RPMI8226 (cell line): ENCODE measurements at regions not wholly inside any gene's neighbourhood (a gene's known extent, or its start where the extent isn't known, plus 50 kb on each side); places are given as distances from the start of the nearest gene placed in this dataset.
"Not testable (repeated sequence)": the region's sequence is repeated elsewhere in the genome, so short reads cannot be mapped to it uniquely, and the experiment has no call there.

ENCODE experiments used
- DNase-seq: peaks from one replicate; pipeline ENCODE4 v3.0.0-alpha.2; 2015

DNA sequence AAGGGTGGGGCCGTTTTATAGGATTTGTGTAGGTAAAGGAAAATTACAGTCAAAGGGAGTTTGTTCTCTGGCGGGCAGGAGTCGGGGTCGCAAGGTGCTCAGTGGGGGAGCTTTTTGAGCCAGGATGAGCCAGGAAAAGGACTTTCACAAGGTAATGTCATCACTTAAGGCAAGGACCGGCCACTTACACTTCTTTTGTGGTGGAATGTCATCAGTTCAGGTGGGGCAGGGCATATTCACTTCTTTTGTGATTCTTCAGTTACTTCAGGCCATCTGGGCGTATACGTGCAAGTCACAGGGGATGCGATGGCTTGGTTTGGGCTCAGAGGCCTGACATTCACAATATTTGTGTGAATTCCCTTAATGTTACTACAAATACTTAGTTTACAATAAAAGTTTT, 88.2 kb upstream of the MAP3K7 start:
- not testable (repeated sequence) for DNase-seq

DNA sequence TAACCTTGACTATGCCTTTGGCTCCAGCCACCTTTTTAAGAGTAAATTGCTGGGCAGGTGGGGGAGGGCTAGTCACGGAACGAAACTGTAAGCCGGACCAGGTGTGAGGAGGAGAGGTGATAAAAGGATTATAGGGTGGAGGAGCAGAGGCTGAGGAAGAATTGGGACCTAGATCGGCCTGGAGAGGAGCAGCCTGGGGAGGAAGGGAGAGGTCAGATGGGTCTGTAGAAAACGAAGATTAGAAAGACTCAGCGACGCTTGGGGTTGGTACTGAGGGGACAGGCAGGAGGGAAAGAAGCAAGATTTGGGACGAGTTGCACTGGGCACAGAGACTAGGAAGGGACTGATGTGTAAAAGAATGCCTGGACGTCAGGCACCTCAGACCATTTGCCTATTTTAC, 87.2 kb upstream of the MAP3K7 start:
- DNase-seq: not testable (repeated sequence)

DNA sequence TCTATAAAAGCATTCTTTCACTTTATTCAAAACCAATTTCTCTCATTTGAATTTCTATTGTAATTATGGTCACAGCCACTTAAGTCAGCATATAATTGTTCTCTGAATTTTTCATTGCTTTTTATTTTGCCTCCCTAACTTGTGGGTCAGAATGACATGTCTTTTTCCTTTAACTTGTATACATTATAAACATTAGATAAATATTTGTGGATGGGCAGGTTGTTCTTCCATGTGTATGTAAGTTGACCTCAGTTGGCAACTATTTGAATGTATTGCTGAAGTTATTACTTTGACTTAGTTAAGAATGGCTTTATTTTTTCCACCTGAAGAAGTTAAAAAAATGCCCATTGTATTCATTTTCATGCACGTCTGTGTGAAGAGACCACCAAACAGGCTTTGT, 83.0 kb upstream of the MAP3K7 start:
- DNase-seq: no peak

DNA sequence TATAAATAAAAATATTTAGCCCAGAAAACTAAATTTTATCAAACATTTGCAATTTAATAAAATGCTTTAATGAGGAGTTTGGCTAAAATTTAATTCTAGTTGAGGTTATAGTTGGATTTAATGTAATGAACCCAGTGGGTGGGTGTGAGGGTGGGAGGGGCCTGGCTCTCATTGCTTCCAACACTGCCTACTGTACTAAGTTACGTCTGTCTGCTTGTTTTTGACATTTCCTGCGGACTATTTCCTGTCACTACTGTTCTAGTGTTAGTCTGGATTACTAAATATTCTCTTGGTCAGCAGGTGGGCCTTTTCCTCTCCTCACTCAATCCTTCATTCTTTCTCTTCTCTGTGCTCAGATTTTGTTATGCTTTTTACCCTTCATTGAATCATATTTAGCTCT, 82.5 kb upstream of the MAP3K7 start:
- no peak for DNase-seq

DNA sequence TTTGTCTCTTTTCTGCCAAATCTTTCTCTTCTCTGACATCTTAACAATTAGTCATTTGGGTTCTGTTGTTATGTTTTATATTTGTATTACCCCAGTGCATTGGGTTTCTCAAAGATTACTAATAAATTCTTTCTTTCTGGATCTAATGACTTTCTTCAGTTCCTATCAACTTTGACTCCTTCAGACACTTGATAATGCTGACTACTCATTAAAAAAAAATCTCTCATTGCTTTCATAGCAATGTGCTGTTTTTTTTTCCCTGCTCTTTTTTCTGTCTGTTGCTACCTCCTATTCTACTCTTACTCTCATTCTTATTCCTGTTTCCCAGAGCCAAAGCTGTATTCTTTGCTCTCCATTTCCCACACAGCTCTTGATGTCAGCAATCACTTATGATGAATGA, 81.3 kb upstream of the MAP3K7 start:
- no peak for DNase-seq

DNA sequence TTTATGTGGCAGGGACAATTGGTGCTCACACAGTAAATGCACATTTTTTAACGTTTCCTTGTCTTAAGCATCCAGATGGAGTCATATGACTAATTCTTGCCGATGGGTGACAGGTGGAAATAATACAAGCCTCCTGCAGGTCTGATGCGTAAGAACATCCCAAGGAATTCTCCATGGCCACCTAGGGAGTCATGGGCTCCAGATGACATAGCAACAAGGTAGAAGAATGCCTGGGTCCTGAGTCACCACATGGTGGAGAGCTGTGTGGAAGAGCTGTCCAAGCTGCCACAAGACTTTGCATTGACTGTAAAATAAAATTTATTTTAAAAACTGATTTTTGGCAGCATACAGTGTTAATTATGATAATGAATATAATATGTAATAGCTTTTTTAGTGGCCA, 77.0 kb upstream of the MAP3K7 start:
- no peak for DNase-seq

DNA sequence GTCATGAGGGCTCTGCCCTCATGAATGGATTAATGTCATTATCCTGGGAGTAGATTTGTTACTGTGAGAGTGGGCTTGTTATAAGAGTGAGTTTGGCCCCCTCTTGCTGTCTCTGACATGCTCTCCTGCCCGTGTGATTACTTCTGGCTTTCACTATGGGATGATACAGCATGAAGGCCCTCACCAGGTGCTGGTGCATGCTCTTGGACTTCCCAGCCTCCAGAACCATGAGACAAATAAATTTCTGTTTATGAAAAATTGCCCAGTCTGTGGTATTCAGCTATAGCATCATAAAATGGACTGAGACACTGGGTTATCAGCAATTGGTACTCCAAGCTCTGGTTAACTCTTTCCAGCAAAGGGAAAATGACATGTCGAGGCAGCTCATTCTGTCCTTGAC, 76.2 kb upstream of the MAP3K7 start:
- no peak for DNase-seq

DNA sequence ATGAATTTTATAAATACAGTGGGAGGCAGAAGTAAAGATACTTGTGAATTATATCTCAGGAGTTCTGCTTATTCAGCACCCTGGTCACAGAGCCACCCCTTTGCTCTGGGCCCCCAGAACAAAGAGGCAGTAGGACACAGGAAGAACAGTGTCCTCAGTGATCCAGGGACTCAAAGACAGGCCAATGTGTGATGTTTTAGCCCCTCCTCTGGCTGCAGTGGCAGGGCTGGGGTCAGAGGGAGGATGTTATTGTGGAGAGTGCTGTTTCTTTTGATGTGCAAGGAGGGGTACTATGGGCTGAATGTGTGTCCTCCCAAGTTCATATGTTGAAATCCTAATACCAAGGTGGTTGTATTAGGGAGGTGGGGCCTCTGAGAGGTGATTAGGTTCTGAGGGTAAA, 74.1 kb upstream of the MAP3K7 start:
- DNase-seq: no peak

DNA sequence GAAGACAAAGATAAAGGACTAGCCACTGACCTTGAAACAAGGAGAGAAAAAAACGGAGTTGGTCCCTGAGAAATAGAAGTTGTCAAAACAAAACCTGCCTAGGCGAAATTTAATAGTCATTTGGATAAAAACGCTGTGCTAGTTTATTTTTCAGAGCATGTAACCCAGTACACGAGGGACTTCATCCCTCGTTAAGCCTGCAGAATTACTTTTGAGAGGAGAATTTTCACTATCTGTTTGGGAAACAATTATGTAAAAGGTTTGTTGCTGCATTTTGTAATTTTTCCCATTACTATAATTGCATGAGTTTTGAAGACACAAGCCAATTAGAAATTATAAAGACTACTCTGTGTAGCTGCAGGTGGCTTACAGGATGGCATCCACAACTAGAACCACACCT, 71.6 kb upstream of the MAP3K7 start:
- no peak for DNase-seq

DNA sequence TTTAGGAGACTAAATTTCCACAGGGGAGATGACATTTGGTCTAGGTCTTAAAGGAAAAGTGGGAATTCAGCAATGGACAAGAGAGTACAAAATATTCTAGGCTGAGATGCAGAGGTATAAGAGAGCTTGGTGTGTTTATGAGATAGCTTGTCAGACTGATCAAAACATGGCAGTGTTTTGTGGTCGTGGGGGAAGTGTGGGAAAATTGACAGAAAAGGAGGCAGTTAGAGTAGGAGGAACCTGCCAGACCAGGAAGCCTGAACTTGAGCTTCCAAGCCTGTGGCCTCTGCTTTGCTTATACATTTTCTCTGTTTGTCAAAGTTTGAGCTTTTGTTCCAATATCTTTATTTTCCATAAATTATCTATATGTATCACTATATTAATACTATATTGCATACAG, 69.5 kb upstream of the MAP3K7 start:
- no peak for DNase-seq

DNA sequence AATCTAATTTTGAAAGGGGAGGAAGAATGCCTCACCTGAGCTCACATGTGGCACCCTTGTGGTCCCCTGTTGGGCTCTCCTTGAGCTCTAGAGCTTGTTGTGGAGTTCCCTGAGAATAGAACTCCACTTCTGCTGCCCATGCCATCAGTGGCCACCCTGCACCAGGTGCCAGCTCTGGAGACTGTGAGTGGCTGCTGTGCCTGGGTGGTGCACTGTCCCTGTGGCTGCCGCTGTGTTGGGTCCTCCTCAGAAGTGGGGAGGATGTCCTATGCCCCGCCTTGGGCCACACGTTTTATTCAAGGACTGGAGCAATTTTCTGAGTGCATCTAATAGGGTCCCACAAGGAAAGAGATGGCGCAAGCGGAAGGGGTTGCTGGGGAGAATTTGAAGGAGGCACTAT, 67.9 kb upstream of the MAP3K7 start:
- no peak for DNase-seq

DNA sequence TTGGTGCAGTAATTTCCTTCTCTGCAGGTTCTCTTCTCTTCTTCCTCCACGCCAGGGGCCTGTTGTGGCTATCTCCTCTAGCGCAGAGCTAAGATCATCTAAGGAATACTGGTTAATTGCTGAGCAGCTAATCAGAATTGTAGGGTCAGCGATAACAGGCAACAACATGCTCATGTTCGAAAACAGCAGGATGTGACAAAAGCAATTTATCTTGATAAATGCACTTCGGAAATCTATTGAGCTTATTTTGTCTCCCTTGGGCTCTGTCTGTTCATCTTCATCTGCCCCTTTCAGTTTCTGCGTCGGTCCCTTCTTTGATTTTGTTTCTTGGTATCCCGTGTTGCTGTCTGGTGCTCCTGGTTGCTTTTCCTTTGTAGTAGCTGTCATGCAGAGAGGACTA, 67.3 kb upstream of the MAP3K7 start:
- no peak for DNase-seq

DNA sequence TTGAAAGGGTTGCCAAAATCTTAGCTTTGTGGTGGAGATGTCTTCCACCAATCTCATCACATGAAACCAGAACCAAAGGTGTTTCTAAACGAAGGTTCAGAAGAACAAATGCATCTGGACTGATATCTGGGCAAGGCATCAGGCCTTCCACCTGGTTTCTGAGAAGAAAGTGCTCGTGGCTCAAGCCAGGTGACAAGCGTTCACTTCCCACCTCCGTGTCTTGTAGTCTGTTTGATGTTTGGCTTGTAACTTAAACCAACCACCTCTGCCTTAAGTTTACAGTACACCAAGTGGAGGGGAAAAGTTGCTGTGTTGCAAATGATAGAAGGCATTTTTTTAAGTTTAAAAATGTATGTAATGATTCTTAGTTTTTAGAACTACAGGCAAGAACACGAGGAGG, 66.9 kb upstream of the MAP3K7 start:
- no peak for DNase-seq

DNA sequence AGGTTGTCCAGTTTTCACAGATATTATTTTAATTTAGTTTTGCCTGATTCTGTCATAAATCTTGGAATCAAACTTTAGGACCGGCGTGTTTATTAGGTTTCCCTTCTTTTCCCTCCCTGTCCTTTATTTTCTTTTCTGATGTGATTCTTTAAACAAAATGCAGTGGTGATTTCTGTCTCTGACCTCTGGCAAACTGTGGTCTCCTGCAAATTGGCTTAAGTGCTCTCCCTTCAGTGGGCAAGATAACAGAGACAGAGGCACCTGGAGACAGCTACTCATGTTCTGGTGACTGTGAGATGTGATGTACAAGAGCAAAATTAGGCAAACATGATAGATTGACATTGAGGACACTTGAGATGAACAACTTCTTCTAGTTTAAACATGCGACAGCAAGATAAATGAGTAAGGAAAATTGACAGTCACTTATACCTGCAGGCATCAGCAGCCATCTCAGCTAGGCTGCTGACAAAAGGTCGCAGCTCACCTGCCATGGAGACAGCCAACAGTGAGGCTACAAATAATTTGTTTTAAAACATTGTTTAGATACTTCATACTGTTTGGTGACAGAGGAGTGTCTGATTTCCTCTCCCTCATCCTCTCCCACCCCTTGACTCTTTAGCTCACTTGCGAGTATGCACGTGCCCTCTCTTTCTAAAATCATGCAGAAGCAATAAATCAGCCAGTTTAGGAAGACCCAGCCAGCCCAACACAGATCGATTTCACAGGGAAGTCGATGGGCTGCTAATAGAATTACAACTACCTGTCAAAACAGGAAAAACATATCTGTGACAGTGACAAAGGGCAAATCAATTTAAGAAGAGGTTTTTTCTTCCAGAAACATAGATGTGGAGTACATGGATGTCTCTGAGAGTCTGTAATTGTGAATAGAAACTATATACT, 63.4 kb upstream of the MAP3K7 start:
- DNase-seq: no peak

DNA sequence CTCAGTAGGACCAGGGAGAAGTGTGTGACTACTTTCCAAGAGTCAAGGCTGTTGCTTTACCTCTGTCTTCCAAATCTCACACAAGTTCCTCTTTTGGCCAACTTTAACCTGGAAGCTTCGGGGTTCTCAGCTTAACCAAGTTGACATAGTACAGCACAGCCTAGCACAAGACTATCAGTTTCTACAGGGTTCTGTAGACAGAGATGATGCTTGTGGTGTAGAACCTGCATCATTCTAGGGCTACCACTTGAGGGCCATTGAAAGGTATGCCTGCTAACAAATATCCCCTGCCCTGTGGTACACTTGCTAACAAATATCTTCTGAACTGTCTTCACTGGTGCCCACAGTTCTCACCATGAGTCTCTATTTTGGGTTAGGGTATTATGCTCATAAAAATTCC, 62.0 kb upstream of the MAP3K7 start:
- no peak for DNase-seq

DNA sequence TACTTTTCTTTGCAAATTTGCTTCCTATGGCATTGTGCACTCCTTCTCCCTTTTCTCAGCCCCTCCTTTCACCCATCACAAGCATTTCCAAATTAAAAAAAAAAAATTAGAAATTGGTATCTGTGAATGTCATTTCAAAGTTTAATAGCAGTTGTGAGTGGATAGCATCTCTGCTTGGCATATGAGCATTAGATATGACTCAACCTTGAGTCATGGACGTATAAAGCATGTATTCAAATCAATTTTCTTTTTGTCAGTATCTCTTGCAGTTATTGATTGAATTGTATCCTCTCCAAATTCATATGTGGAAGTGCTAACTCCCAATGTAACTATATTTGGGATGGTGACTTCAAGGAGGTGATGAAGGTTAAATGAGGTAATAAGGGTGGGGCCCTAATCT, 60.1 kb upstream of the MAP3K7 start:
- no peak for DNase-seq

DNA sequence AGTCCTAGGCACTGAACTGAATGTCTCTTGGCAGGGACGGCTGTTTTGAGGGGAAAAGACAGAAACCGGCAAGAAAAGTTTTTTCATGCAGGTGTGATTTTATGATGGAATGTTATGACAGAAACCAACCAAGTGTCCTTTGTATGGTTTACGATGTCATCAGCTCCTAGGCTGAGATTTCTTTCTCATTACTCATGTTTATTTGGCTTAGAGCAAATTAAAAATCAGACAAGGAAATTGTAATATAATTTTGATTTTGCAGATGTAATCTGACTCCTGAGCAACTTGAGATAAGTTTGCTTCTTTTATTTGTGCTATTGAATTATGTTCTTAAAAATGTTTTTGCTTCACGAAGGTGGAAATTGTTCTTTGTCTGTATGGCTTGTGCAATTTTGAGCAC, 58.8 kb upstream of the MAP3K7 start:
- DNase-seq: no peak

DNA sequence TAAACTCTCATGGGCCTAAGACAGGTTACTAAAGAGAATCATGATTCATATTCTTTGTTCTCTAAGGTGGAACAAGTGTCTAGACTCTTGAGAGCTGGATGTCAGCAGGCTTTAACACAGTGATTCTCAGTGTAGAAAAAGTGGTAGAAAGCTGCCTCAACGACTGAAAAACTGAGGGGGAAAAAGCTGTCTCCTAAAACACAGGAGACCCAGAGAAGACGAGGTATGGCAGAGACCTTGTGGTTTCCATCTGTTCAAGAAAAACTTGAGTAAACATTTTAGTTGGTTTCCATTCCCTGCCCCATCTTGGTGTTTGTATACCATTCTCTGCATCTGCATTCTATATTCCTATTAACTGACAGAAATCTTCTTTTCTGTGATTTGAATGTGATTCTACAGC, 57.6 kb upstream of the MAP3K7 start:
- no peak for DNase-seq

DNA sequence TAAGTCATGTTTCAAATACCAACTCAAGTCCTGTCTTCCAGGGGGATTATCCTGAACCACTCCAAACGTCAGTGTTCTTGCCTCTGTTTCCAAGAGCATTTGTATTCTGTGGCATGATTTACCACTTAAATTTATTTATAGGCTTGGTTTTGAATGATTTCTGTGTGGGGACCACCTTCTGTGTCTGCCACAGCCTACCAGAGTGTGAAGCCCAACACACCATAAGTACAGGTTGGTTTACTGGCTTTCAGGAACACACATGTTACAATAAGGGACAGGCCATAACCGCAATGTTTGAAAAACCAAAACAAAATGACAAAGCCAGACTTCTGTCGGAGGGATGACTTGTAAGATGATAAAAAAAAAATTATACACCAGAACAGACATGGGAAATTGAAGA, 56.5 kb upstream of the MAP3K7 start:
- DNase-seq: no peak

DNA sequence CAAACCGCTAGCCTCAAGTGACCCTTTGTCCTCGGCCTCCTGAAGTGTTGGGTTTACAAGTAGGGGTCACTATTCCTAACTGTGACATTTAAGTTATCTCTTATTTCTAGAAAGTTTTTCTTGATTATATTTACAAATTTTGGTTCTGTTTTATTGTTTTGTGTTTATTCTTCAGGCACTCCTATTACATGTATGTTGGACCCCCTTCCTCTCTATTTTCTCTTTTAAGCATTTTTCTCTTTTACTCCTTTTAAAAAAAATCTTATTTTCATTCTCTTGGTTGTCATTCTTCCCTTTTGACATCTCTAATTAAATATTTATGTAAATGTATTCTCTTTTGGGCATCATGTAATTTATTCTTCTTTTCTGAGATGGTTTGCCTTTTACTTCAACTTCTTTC, 50.4 kb upstream of the MAP3K7 start:
- DNase-seq: no peak
